Peyer's patch (tissue), 4 donors: ENCODE measurements at regions not wholly inside any gene's neighbourhood (a gene's known extent, or its start where the extent isn't known, plus 50 kb on each side); places are given as distances from the start of the nearest gene placed in this dataset.

Source experiments
- DNase-seq, 3 donors: peaks; one replicate each; pipeline ENCODE4 v3.0.0-alpha.2; 2017 to 2019
- H3K27ac ChIP-seq, 4 donors: fragments of 200-600 bp; sonication (generic); one replicate each; pipeline ENCODE4 v1.5.1; 2016 to 2019
- H3K27me3 ChIP-seq, 2 donors: fragments of 200-600 bp; sonication (generic); one replicate each; pipeline ENCODE4 v1.5.1; 2019
- H3K36me3 ChIP-seq, 3 donors: fragments of 200-600 bp; sonication (generic); one replicate each; pipeline ENCODE4 v1.5.1; 2016 to 2019
- H3K4me1 ChIP-seq, 4 donors: fragments of 200-600 bp; sonication (generic); one replicate each; pipeline ENCODE4 v1.5.1; 2016 to 2019
- H3K4me3 ChIP-seq, 4 donors: fragments of 200-600 bp; sonication (generic); 1 replicate in 3 of 4; 2 replicates in 1 of 4; pipeline ENCODE4 v1.5.1; 2016 to 2019; ENCODE audit warnings: mild to moderate bottlenecking in 1 of 4
- H3K9me3 ChIP-seq, 4 donors: fragments of 200-600 bp; sonication (generic); one replicate each; pipeline ENCODE4 v1.5.1; 2016 to 2019; ENCODE audit warnings: mild to moderate bottlenecking in 1 of 4
- POLR2A ChIP-seq, 2 donors: fragments of 450-650 bp; IDR thresholded peaks; one replicate each; pipeline ENCODE4 v1.5.1; 2017; ENCODE audit warnings: antibody characterized with exemption in 2 of 2, mild to moderate bottlenecking in 2 of 2, moderate library complexity in 2 of 2
- TF ChIP-seq, protein P1 (sequence below), 6 experiments: fragments of 450-650 bp in 4 of 6; fragments of 200-600 bp in 2 of 6; sonication (generic) in 1 of 6; IDR thresholded peaks; one replicate each; pipeline ENCODE4 v1.5.1; 2017 to 2019; ENCODE audit warnings: antibody characterized with exemption in 6 of 6, mild to moderate bottlenecking in 3 of 6, moderate library complexity in 1 of 6

DNA sequence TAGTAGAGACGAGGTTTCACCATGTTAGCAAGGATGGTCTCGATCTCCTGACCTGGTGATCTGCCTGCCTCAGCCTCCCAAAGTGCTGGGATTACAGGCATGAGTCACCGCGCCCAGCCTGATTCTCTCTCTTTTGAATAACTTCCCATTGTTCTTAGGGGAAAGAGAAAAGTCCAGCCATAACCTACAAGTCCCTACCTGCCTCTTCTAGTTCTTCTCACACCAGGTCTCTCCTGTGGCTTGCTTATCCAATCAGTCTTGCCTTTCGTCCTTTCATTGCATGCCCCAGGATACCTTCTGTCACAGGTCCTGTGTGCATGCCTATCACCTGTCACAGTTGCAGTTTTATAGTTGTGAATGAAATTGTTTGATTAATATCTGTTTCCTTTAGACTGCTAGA lies 148.1 kb downstream of the SLC4A3 start:
- Histone ChIP-seq H3K27me3 (no peaks in the 10 kb centered on the region), H3K4me1 (no peaks in the 10 kb centered on the region), H3K27ac (no peak overlapping the region), H3K4me3 (no peak overlapping the region), H3K36me3 (no peaks in the 10 kb centered on the region), H3K9me3 (no peaks in the 10 kb centered on the region)
- no peak for DNase-seq
- TF ChIP-seq POLR2A (IDR thresholded peaks at IDR 0.05), result no peak
- TF ChIP-seq, protein P1, sequence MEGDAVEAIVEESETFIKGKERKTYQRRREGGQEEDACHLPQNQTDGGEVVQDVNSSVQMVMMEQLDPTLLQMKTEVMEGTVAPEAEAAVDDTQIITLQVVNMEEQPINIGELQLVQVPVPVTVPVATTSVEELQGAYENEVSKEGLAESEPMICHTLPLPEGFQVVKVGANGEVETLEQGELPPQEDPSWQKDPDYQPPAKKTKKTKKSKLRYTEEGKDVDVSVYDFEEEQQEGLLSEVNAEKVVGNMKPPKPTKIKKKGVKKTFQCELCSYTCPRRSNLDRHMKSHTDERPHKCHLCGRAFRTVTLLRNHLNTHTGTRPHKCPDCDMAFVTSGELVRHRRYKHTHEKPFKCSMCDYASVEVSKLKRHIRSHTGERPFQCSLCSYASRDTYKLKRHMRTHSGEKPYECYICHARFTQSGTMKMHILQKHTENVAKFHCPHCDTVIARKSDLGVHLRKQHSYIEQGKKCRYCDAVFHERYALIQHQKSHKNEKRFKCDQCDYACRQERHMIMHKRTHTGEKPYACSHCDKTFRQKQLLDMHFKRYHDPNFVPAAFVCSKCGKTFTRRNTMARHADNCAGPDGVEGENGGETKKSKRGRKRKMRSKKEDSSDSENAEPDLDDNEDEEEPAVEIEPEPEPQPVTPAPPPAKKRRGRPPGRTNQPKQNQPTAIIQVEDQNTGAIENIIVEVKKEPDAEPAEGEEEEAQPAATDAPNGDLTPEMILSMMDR (IDR thresholded peaks at IDR 0.05), result no peak

DNA sequence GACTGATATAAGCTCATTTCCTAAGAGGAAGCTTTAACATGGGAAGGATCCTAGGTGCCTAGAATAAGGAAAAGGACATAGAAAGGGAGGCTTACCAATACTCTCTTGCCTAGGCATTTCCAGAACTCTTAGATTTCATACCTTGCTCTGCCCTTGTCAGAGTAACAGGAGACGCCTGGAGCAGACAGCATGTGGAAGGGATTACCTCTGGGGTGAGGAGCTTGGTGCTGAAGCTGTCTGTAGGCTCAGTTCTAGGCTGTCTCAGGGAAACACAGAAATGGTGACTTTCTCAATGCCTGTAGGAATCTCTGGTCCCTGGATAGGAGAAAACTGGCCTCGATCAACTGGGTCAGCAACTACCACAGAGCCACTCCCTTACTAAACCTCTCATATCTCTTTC lies 150.0 kb downstream of the SLC4A3 start:
- H3K27me3 ChIP-seq, result no peaks in the 10 kb centered on the region
- no peak overlapping the region for H3K27ac ChIP-seq
- no peak for DNase-seq
- H3K9me3 ChIP-seq, result no peaks in the 10 kb centered on the region
- no peaks in the 10 kb centered on the region for H3K36me3 ChIP-seq
- TF ChIP-seq, protein P1 (IDR thresholded peaks at IDR 0.05), result no peak
- no peak for TF ChIP-seq POLR2A (IDR thresholded peaks at IDR 0.05)
- H3K4me1 ChIP-seq, result no peaks in the 10 kb centered on the region
- no peak overlapping the region for H3K4me3 ChIP-seq

GRCh38 chr2:219778189-219778588 lies 150.8 kb downstream of the SLC4A3 start:
- Histone ChIP-seq H3K36me3 (no peaks in the 10 kb centered on the region), H3K9me3 (no peaks in the 10 kb centered on the region), H3K27ac (no peak overlapping the region), H3K4me3 (no peak overlapping the region), H3K4me1 (no peaks in the 10 kb centered on the region), H3K27me3 (no peaks in the 10 kb centered on the region)
- no peak for DNase-seq
- TF ChIP-seq, protein P1 (IDR thresholded peaks at IDR 0.05), result no peak
- no peak for TF ChIP-seq POLR2A (IDR thresholded peaks at IDR 0.05)

DNA sequence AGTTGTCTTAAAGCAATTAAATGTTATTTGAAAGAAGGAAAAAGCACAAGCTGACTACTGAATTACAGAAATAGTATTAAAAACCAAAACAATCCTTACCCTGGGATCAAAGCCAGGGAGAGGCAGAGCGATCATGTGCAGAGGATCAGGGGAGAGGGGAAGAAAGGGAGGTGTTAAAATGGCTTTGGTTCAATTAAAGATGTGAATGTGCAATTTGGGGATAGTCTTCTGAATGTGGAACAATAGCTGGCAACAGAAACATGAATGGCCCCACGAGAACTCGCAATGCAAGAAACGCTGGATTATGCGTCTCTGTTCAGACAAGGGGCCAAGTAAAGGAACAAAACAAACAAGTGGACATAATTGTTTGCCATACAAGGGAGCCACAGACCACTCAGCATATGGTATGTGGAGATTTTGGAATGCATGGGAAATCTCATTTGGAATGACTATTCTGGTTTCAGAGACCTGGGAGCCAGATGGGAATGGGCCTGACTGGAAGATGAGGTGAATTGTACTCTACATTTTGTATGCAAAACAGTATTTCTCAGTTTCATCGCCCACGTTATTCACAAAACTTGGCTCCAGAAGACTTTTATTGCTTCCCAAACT lies 155.4 kb downstream of the SLC4A3 start:
- H3K4me1 ChIP-seq, result no peaks in the 10 kb centered on the region
- H3K27me3 ChIP-seq, result no peaks in the 10 kb centered on the region
- no peak overlapping the region for H3K4me3 ChIP-seq
- H3K27ac ChIP-seq, result no peak overlapping the region
- DNase-seq, result no peak
- no peaks in the 10 kb centered on the region for H3K36me3 ChIP-seq
- no peaks in the 10 kb centered on the region for H3K9me3 ChIP-seq
- no peak for TF ChIP-seq POLR2A (IDR thresholded peaks at IDR 0.05)
- TF ChIP-seq, protein P1 (IDR thresholded peaks at IDR 0.05), result no peak

DNA sequence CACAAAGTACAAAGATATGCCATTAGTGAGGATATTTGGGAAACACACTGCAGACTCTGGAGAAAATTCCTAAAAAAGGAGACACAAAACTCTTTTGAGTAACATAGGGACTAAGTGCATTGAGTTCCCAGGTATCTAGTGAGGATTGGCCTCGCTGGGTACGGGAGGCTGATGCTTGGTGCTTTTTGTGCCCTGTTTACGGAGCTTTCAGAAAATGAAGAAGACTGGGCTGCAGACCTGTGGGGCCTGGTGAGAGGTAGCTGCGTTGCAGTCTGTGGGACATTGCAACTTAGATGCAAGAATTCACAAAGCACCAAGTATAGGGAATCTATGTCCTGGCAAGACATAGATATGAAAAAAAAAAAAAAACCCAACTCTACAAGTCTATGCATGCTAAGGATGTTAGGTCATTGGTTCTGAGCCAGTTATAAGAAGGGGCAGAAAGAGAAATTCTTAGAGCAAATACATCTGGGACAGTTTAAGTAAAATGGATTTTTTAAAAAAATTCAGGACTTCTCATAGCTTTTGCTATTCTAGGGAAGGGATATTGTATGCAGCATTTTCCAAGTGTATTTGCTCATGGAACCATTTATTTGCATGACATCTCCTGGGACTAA lies 156.0 kb downstream of the SLC4A3 start:
- Histone ChIP-seq H3K36me3 (no peaks in the 10 kb centered on the region), H3K4me1 (no peaks in the 10 kb centered on the region), H3K27me3 (no peaks in the 10 kb centered on the region), H3K27ac (no peak overlapping the region), H3K9me3 (no peaks in the 10 kb centered on the region), H3K4me3 (no peak overlapping the region)
- no peak for DNase-seq
- TF ChIP-seq, protein P1 (IDR thresholded peaks at IDR 0.05), result no peak
- no peak for TF ChIP-seq POLR2A (IDR thresholded peaks at IDR 0.05)
